SK-N-SH (cell line): ENCODE measurements at regions not wholly inside any gene's neighbourhood (a gene's known extent, or its start where the extent isn't known, plus 50 kb on each side); places are given as distances from the start of the nearest gene placed in this dataset.

Source experiments
- EP300 ChIP-seq, 2 experiments: IDR thresholded peaks; 2 replicates each; pipeline versions ENCODE4 v1.4.0 to v1.6.1; 2012; ENCODE audit warnings: borderline replicate concordance in 1 of 2, low read depth in 1 of 2, low read length in 1 of 2
- FOXM1 ChIP-seq: IDR thresholded peaks from 2 replicates; pipeline ENCODE4 v1.4.0; 2012; ENCODE audit warnings: low read depth, mild to moderate bottlenecking
- MEF2A ChIP-seq: IDR thresholded peaks from 2 replicates; pipeline ENCODE4 v1.4.0; 2012; ENCODE audit warnings: low read depth, borderline replicate concordance
- TF ChIP-seq, protein P1 (sequence below): fragments of 200-600 bp; sonication (generic); IDR thresholded peaks from 2 replicates; pipeline ENCODE4 v1.6.1; 2017; ENCODE audit warnings: antibody characterized with exemption, mild to moderate bottlenecking, moderate library complexity

- no peak for TF ChIP-seq MEF2A
- TF ChIP-seq, protein P1, sequence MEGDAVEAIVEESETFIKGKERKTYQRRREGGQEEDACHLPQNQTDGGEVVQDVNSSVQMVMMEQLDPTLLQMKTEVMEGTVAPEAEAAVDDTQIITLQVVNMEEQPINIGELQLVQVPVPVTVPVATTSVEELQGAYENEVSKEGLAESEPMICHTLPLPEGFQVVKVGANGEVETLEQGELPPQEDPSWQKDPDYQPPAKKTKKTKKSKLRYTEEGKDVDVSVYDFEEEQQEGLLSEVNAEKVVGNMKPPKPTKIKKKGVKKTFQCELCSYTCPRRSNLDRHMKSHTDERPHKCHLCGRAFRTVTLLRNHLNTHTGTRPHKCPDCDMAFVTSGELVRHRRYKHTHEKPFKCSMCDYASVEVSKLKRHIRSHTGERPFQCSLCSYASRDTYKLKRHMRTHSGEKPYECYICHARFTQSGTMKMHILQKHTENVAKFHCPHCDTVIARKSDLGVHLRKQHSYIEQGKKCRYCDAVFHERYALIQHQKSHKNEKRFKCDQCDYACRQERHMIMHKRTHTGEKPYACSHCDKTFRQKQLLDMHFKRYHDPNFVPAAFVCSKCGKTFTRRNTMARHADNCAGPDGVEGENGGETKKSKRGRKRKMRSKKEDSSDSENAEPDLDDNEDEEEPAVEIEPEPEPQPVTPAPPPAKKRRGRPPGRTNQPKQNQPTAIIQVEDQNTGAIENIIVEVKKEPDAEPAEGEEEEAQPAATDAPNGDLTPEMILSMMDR, result no peak
- no peak for TF ChIP-seq FOXM1
- TF ChIP-seq EP300 (IDR thresholded peaks at IDR 0.05; ENCODE audit: borderline replicate concordance in 1 of 2, low read depth in 1 of 2, low read length in 1 of 2), result no peak
These were observed 50.8 kb upstream of the MCUR1 start for GRCh38 chr6:13865141-13865540.
